T follicular helper cell (primary cell): ENCODE measurements at regions not wholly inside any gene's neighbourhood (a gene's known extent, or its start where the extent isn't known, plus 50 kb on each side); places are given as distances from the start of the nearest gene placed in this dataset.
"Not testable (repeated sequence)": the region's sequence is repeated elsewhere in the genome, so short reads cannot be mapped to it uniquely, and the experiment has no call there.

Experiments
- DNase-seq: peaks from one replicate; pipeline ENCODE4 v3.0.0-alpha.2; 2020; ENCODE audit warnings: low read depth

DNA sequence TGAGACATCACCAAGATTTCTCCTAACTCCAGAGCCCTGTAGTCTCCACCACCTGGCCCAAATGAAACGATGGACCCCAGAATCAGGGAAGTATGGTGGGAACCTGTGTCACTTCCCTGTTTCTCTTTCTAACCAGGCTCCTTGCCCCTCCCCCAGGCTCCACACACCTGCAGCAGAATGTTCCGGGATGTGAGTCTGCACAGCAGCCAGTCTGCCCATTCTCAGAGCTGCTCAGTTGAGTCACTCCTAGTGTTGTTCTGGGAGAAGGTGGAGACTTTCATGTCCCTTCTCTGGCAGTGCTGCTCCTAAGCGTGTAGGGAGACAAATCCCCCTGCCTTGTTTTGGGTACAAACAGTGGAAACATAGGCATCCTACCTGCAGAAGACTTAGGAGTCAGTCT, 76.0 kb upstream of the XPA start:
- no peak for DNase-seq

DNA sequence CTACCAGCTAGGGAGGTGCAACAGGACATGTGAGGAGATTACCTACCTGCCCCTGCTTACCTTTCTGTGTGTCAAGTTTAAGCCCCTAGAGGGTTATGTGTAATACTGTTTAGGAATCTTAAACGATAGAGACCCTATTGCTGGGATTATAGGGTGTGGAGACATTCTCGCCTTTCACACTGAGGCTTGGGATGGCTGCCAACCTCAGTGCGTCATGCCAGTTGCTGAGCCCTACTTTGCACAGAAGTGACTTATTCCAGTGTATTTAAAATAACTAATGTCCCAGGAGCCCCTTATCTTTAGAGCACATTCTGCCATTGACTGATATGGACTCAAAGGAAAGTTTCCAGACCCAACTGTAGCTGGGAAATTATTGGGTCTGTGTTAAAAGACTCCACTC, 76.6 kb upstream of the XPA start:
- no peak for DNase-seq

DNA sequence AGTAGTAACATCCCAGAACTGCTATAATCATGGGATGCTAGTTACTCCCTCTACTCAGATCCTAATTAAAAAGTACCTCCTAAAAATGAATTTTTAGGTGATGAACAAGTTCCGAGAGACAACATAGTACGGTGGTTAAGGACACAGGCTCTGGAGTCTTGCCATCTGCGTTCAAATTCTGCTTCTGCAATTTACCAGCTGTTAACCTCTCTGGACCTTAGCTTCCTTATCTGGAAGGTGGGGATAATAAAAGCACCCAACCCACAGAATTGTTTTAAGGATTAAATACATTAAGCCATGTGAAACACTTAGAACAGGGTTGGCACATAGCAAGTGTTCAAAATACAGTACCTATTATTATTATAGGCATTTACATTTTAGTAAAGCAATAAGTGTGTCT, 77.5 kb upstream of the XPA start:
- DNase-seq, result no peak

DNA sequence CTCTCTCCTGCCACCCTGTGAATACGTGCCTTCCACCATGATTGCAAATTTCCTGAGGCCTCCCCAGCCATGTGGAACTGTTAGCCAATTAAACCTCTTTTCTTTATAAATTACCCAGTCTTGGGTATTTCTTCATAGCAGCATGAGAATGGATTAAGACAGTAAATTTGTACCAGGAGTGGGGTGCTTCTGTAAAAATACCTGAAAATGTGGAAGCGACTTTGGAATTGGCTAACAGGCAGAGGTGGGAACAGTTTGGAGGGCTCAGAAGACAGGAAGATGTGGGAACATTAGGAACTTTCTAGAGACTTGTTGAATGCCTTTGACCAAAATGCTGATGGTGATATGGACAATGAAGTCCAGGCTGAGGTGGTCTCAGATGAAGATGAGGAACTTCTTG, 74.3 kb upstream of the FOXE1 start:
- not testable (repeated sequence) for DNase-seq

DNA sequence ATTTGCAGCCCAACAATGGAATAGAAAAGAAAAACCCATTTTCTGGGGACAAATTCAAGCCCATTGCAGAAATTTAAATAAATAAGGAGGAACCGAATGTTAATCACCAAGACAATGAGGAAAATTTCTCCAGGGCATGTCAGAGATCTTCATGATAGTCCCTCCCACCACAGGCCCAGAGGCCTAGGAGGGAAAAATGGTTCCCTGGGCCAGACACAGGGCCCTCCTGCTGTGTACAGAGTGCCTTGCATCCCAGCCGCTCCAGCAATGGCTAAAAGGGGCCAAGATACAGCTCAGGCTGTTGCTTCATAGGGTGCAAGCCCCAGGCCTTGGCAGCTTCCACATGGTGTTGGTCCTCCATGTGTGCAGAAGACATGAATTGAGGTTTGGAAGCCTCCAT, 73.4 kb upstream of the FOXE1 start:
- DNase-seq, result no peak

DNA sequence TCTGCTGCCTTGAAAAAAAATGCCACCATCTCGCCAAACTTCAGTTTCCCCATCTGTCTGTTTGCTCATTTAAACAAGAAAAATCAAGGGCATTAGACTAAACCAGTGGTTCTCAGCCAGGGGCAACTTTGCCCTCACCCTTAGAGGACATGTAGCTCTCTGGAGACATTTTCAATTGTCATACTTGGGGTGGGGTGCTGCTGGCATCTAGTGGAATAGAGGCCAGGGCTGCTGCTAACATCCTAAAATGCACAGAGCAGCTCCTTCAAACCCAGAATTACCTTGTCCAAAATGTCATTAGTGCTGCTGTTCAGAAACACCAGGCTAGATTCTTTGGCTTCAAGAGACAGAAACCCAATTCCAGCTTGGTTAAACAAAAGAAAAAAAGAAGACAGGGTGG, 71.1 kb upstream of the FOXE1 start:
- no peak for DNase-seq

DNA sequence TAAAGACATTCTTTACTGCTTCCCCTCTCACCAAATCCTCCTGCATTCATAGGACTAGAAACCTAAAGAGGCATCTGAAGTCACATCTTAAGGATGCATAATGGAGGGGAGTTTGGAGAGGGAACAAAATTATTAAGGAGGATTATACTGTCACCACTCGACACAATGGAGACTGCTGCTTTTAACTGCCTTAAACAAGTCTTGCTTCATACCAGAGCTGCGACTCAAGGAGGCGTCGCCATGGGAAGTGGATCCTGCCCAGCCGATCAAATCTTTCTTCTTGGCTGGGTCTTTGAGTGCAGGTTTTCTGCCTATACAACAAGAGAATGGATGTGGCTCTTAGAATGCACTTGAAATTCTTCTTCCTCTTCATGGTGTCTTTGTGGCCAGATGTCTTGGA, 66.7 kb upstream of the FOXE1 start:
- DNase-seq, result no peak

DNA sequence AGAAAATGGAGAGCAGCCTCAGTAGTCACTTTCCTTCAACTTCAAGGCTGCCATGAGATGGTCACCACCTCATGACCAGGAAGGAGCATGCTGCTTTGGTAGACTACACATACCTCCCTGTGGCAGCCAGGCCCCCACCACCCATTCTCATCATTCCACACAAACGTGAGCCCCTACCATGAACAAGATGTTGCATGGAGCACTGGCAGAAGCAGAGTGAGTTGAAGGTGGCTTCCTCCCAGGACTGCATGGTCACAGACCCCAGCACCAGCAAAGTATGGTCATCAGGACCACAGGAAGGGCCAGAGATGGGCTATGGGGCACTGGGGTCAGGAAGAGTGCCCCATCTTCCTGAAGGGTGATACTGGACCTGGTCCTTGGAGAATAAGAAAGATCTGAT, 65.5 kb upstream of the FOXE1 start:
- DNase-seq, result no peak

DNA sequence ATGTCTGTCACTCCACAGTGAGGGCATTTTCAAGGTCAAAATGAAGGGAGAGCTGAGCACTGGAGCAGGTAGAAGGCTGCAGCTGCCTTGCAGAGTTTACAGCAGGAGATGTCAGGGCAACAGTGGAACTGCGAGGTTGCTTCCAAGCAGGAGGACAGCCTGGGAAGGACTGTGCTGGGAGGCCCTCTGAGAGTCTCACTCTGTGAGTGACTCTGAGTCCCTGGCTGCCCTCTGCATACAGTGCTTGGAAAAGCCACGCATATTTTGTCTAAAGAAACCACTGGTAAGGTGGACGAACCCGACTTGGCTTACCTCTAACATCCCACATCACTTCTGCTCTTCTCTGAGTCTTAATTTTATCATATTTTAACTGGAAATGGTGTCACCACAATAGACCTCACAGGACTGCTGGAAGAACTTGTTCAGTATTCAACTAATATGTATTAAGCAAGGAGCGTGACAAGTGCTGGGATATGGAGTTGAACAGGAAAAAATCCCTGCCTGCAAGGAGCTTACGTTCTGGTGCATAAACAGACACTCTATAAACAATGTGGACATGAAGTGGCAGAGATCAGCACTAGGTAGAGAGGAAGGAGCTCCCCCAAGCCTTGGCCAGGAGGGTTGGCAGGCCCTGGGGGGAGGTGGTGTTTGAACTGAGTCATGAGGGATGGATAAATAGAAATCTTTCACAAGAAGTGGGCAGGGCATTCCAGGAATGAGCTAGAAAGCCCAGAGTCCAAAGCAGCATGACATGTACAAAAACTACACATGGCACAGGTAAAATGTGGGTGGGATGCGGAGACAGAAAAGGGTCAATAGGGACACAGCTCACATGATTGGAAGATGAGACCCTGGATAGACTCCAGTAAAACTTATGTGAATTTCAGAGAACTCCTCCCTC, 64.0 kb upstream of the FOXE1 start:
- no peak for DNase-seq

DNA sequence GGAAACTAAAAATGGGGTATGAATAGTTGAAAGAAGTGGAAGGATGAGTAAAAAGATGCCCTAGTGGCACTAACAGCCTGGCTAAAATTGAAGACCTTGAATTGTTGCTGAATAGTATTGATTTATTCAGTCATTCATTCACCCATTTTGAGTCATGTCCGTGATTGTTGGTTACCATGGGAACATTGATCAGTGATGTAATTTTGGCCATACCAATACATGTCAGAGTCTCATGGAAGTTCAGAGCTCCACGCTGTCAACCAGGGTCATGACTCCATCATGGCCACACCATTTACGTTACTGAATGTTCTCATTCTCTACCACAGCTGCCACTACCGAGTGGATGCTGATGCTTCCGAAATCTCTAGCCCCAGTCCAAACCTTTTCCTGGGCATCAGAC, 62.5 kb upstream of the FOXE1 start:
- no peak for DNase-seq

DNA sequence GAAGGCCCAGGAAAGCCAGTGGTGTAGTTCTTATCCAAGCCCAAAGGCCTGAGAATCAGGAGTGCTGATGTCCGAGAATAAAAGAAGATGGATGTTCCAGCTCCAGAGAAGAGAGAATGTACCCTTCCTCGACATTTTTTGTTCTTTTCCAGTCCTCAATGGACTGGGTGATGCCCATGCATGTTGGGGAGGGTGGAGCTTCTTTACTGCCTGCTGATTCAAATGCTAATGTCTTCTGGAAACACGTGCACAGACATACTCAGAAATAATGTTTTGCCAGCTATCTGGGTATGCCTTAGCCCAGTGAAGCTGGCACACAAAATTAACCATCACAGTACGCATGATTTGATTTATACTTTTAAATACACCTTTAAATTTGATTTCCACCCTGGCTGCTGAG, 61.5 kb upstream of the FOXE1 start:
- no peak for DNase-seq

DNA sequence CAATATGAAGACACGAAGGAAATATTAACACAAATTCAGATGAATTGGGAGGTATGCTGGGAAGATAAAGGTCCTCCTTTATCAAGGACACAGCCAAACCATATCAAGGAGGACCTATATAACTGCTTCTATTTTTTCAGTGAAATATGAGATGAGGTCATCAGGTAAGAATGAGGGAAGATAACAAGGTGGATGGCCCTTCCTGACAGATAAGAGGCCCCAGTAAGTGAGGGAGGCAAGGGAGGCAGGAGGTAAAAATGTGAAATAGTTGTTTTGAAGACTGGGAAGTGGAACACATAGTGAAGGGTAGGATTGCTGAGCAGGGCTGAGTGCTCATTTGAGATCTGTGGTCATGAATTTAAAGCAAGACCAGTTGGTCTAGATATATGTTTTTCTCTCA, 60.0 kb upstream of the FOXE1 start:
- DNase-seq, result no peak

DNA sequence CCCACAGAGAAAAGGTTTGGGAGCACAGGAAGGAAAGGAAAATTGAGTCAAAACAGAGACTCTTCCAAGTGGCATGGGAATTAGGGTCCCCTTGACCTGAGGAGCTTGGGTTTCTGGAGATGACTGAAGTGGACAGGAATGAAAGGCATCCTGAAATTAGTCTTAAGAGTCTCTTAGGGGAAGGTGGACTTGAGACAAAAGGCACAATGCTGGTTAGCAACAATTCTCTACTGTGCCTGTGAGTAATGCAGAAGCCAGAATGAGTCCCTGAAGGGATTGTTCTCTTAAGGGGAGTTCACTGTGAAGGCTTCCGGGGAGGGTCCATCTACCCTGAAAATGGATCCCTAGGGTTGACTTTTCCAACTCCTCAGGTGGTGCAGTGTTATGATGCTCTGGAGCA, 58.4 kb upstream of the FOXE1 start:
- no peak for DNase-seq

DNA sequence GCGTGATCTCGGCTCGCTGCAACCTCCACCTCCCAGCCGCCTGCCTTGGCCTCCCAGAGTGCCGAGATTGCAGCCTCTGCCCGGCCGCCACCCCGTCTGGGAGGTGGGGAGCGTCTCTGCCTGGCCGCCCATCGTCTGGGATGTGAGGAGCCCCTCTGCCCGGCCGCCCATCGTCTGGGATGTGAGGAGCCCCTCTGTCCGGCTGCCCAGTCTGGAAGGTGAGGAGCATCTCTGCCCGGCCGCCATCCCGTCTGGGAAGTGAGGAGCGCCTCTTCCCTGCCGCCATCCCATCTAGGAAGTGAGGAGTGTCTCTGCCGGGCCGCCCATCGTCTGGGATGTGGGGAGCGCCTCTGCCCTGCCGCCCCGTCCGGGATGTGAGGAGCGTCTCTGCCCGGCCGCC, 56.9 kb upstream of the FOXE1 start:
- not testable (repeated sequence) for DNase-seq

DNA sequence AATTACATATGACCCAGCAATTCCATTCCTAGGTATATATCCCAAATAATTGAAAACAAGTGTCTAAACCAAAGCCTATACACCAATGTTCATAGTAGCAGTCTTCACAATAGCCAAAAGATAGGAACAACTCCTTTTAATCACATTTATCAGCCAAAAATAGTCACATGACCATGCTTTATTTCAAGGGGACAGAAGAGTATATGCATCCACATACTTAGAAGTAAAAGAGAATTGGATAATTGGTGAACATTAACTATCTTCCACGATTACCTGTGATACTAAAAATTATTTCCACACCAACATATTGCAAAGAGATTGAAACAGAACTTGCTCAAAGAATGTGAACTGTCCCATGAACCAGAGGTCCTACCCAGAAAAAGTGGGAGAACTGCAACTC, 51.8 kb upstream of the FOXE1 start:
- DNase-seq, result no peak

DNA sequence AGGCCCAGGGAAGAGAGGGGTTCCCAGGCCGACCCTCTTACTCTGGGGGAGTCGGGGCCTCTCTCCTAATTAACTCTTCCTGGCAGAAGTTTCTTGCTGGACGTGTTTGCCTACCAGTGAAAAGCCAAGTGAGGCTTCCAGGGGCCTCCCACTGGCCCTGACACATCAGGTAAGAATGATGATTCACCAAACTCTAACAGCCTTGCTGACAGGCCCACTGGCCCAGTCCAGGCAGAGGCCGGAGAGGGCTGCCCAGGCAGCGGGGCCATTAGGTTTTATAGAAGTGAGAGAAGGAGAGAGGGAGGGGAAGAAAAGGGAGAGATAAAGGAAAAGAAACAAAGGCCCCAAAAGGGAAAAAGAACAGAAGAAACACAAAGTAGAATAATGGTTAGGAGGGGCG, 50.8 kb upstream of the FOXE1 start:
- no peak for DNase-seq

DNA sequence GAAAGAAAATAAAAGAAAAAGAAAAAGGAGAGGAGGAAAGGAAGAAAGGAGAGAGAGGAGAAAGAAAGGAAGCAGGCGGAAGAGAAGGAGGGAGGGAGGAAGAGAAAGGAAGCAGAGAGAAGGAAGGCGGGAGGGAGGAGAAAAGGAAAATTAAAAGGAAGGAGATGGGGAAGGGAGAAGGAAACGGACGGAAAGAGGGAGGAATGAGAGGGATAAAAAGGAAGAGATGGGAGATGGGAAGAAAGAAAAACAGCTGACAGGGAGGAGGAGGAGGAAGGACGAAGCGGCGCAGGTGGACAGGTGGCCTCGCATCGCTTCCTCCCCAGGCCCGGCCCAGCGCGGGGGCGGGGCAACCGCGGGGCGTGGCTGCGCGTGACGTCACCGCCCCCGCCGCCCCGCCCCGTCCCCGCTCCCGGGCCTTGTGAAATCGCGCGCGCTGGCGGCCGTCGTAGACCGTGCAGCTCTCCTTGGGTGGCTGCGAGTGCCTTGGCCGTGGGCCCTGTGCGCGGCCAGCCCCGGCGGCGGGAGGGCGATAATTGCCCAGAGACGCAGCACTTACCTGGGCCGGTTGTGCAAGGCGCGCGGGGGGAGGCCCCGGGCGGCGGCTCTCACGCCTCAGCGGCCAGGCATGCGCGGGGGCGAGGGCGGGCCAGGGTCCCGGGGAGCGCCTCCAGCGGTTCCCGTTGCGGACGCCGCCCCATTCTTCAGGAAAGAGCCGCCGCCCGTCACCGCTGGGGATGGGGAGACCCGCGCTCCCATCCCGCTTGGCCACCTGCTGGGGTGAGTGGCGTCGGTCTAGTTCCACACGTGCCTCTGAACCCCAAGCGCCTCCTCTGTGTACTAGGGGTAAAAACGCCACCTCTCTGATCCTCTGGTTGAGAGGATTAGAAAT, 49.6 kb upstream of the FOXE1 start:
- DNase-seq, result peak; percentile 63
